GM12873 (cell line): ENCODE measurements at regions not wholly inside any gene's neighbourhood (a gene's known extent, or its start where the extent isn't known, plus 50 kb on each side); places are given as distances from the start of the nearest gene placed in this dataset.
A peak's percentile ranks its signal among the peaks of the same experiment; 100 is the strongest.

Experiments used
- CTCF ChIP-seq: IDR thresholded peaks from 2 replicates; pipeline ENCODE4 v1.5.1; 2012; ENCODE audit warnings: low read depth, mild to moderate bottlenecking, moderate library complexity, low read length, control low read depth; ENCODE audit not compliant: insufficient read depth; ENCODE audit errors: missing control alignments

- TF ChIP-seq CTCF = peak; percentile 17
Observed at GRCh38 chr11:69881467-69882269, 62.5 kb upstream of the FGF3 start.

- TF ChIP-seq CTCF = no peak
Observed at GRCh38 chr11:69882270-69882608, 63.0 kb upstream of the FGF3 start.

GRCh38 chr11:69883292-69884255 lies 64.4 kb upstream of the FGF3 start:
- TF ChIP-seq CTCF = no peak

- TF ChIP-seq CTCF = no peak
Observed at GRCh38 chr11:69884286-69884685, 65.1 kb upstream of the FGF3 start.

- no peak for TF ChIP-seq CTCF
Observed at GRCh38 chr11:69884751-69885150, 65.5 kb upstream of the FGF3 start.

- TF ChIP-seq CTCF = no peak
Observed at GRCh38 chr11:69887330-69887729, 68.1 kb upstream of the FGF3 start.

GRCh38 chr11:69887841-69888427 lies 68.7 kb upstream of the FGF3 start:
- TF ChIP-seq CTCF = no peak
